22Rv1 (cell line): ENCODE measurements at regions not wholly inside any gene's neighbourhood (a gene's known extent, or its start where the extent isn't known, plus 50 kb on each side); places are given as distances from the start of the nearest gene placed in this dataset.

Source experiments
- CTCF ChIP-seq: fragments of 450-650 bp; IDR thresholded peaks from 2 replicates; pipeline ENCODE4 v1.5.1; 2017; ENCODE audit warnings: mild to moderate bottlenecking
- ZFX ChIP-seq: fragments of 450-650 bp; IDR thresholded peaks from 2 replicates; pipeline ENCODE4 v1.6.1; 2017; ENCODE audit warnings: antibody characterized with exemption, borderline replicate concordance

- TF ChIP-seq CTCF (no peak), ZFX (no peak)
Measured at GRCh38 chr13:53137779-53138178, 109.2 kb downstream of the OLFM4 start.
